NT2/D1 (cell line): ENCODE measurements at regions not wholly inside any gene's neighbourhood (a gene's known extent, or its start where the extent isn't known, plus 50 kb on each side); places are given as distances from the start of the nearest gene placed in this dataset.

ENCODE experiments used
- DNase-seq: peaks from one replicate; pipeline ENCODE4 v3.0.0-alpha.2; 2011; ENCODE audit warnings: low read depth, low spot score
- H3K27me3 ChIP-seq: 2 replicates; pipeline ENCODE4 v1.6.0; 2011; ENCODE audit warnings: mild to moderate bottlenecking; ENCODE audit not compliant: insufficient read length, insufficient read depth
- H3K36me3 ChIP-seq: 2 replicates; pipeline ENCODE4 v1.6.1; 2011; ENCODE audit warnings: mild to moderate bottlenecking, low read length, mixed read lengths; ENCODE audit not compliant: insufficient read depth, insufficient read length
- H3K4me1 ChIP-seq: 2 replicates; pipeline ENCODE4 v1.5.1; 2011; ENCODE audit not compliant: insufficient read depth, insufficient read length
- H3K4me3 ChIP-seq: 2 replicates; pipeline ENCODE4 v1.5.1; 2011; ENCODE audit warnings: low read depth; ENCODE audit not compliant: insufficient read length
- H3K9ac ChIP-seq: 2 replicates; pipeline ENCODE4 v1.6.0; 2011; ENCODE audit warnings: low read depth; ENCODE audit not compliant: insufficient read length
- H3K9me3 ChIP-seq: 2 replicates; pipeline ENCODE4 v1.5.1; 2011; ENCODE audit warnings: mild to moderate bottlenecking, low read length; ENCODE audit not compliant: insufficient read depth
- SUZ12 ChIP-seq: IDR thresholded peaks from 2 replicates; pipeline ENCODE4 v1.6.1; 2011; ENCODE audit not compliant: insufficient read length, insufficient read depth; ENCODE audit errors: extremely low read depth
- YY1 ChIP-seq: IDR thresholded peaks from 2 replicates; pipeline ENCODE4 v1.6.1; 2011; ENCODE audit not compliant: insufficient read length, insufficient read depth
- ZNF274 ChIP-seq: IDR thresholded peaks from 2 replicates; pipeline ENCODE4 v1.6.1; 2011; ENCODE audit warnings: mild to moderate bottlenecking, low read depth, low read length

DNA sequence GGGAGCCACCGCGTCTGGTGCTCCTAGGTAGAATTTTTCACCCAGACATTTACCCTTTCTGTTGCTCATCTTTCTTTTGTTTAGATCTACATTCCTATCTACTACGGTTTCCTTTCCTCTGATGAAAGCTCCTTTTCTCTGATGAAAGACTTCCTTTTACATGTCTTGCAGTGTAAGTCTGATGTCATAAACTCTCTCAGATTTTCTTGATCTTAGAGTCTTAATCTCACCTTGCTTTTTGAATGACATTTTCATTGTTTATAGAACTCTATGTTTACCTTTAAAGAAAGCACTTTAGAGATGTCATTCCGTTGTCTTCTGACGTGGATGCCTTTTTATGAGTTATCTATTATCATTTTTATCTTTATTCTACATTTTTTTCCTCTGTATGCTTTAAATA lies 171.8 kb upstream of the MTPN start:
- no peak for DNase-seq
- no peaks in the 10 kb centered on the region for H3K36me3 ChIP-seq
- no peaks in the 10 kb centered on the region for H3K4me1 ChIP-seq
- no peak overlapping the region for H3K4me3 ChIP-seq
- H3K9ac ChIP-seq = no peak overlapping the region
- no peaks in the 10 kb centered on the region for H3K27me3 ChIP-seq
- TF ChIP-seq YY1 (no peak), ZNF274 (no peak), SUZ12 (no peak)
- no peaks in the 10 kb centered on the region for H3K9me3 ChIP-seq

- DNase-seq = no peak
Observed at GRCh38 chr7:136146925-136147324, 169.8 kb upstream of the MTPN start.

GRCh38 chr7:136144182-136144581 lies 167.0 kb upstream of the MTPN start:
- Histone ChIP-seq H3K4me1 (no peaks in the 10 kb centered on the region), H3K27me3 (no peaks in the 10 kb centered on the region), H3K36me3 (no peaks in the 10 kb centered on the region), H3K9me3 (no peaks in the 10 kb centered on the region), H3K9ac (no peak overlapping the region), H3K4me3 (no peak overlapping the region)
- TF ChIP-seq YY1 = no peak
- TF ChIP-seq ZNF274 = no peak
- no peak for TF ChIP-seq SUZ12
- no peak for DNase-seq

More at GRCh38 chr7:136146925-136147324, 169.8 kb upstream of the MTPN start:
- H3K9ac ChIP-seq = no peak overlapping the region
- H3K36me3 ChIP-seq = no peaks in the 10 kb centered on the region
- TF ChIP-seq YY1 = no peak
- TF ChIP-seq SUZ12 = no peak
- TF ChIP-seq ZNF274 = no peak
- H3K4me3 ChIP-seq = no peak overlapping the region
- no peaks in the 10 kb centered on the region for H3K27me3 ChIP-seq
- no peaks in the 10 kb centered on the region for H3K9me3 ChIP-seq
- H3K4me1 ChIP-seq = no peaks in the 10 kb centered on the region

- no peaks in the 10 kb centered on the region for H3K9me3 ChIP-seq
- DNase-seq = no peak
- no peak overlapping the region for H3K4me3 ChIP-seq
- no peak for TF ChIP-seq ZNF274
- no peak for TF ChIP-seq YY1
- TF ChIP-seq SUZ12 = no peak
- H3K9ac ChIP-seq = no peak overlapping the region
- H3K27me3 ChIP-seq = no peaks in the 10 kb centered on the region
- H3K36me3 ChIP-seq = no peaks in the 10 kb centered on the region
- H3K4me1 ChIP-seq = no peaks in the 10 kb centered on the region
Observed at GRCh38 chr7:136143271-136143670, 166.1 kb upstream of the MTPN start.

DNA sequence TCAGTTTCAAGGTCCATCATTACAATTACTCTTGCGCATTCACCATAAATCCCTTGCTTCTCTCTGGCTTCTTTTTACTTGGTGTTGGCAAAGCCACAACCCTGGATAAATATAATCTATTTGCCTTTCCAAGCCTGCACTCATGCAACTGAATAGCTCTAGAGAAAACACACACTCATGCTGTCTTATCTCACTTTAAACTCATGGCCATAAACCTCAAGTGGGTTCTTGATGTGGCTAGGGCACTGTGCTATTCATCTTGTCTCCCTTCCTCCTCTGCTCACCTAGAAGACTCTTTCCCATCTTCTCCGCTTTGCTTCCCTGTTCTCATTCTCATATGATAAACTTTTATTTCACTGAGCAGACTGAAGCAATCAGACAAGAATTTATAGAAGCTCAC lies 165.4 kb upstream of the MTPN start:
- TF ChIP-seq ZNF274 = no peak
- no peak for TF ChIP-seq YY1
- TF ChIP-seq SUZ12 = no peak
- H3K4me1 ChIP-seq = no peaks in the 10 kb centered on the region
- no peak overlapping the region for H3K9ac ChIP-seq
- DNase-seq = no peak
- H3K36me3 ChIP-seq = no peaks in the 10 kb centered on the region
- no peaks in the 10 kb centered on the region for H3K27me3 ChIP-seq
- no peak overlapping the region for H3K4me3 ChIP-seq
- H3K9me3 ChIP-seq = no peaks in the 10 kb centered on the region

- H3K36me3 ChIP-seq = no peaks in the 10 kb centered on the region
- DNase-seq = no peak
- H3K4me3 ChIP-seq = no peak overlapping the region
- no peak overlapping the region for H3K9ac ChIP-seq
- no peaks in the 10 kb centered on the region for H3K27me3 ChIP-seq
- no peaks in the 10 kb centered on the region for H3K4me1 ChIP-seq
- TF ChIP-seq SUZ12 (no peak), ZNF274 (no peak), YY1 (no peak)
- no peaks in the 10 kb centered on the region for H3K9me3 ChIP-seq
Observed at GRCh38 chr7:136140469-136140868, 163.3 kb upstream of the MTPN start.

- TF ChIP-seq YY1 = no peak
- no peak for TF ChIP-seq SUZ12
- no peak for TF ChIP-seq ZNF274
- Histone ChIP-seq H3K9ac (no peak overlapping the region), H3K4me3 (no peak overlapping the region), H3K36me3 (no peaks in the 10 kb centered on the region), H3K4me1 (no peaks in the 10 kb centered on the region), H3K9me3 (no peaks in the 10 kb centered on the region), H3K27me3 (no peaks in the 10 kb centered on the region)
- no peak for DNase-seq
Observed at GRCh38 chr7:136139417-136139816, 162.3 kb upstream of the MTPN start.
